NCI-H226 (cell line): ENCODE measurements at regions not wholly inside any gene's neighbourhood (a gene's known extent, or its start where the extent isn't known, plus 50 kb on each side); places are given as distances from the start of the nearest gene placed in this dataset.
"Not testable (repeated sequence)": the region's sequence is repeated elsewhere in the genome, so short reads cannot be mapped to it uniquely, and the experiment has no call there.

Source experiments
- DNase-seq: peaks from one replicate; pipeline ENCODE4 v3.0.0-alpha.2; 2015

DNA sequence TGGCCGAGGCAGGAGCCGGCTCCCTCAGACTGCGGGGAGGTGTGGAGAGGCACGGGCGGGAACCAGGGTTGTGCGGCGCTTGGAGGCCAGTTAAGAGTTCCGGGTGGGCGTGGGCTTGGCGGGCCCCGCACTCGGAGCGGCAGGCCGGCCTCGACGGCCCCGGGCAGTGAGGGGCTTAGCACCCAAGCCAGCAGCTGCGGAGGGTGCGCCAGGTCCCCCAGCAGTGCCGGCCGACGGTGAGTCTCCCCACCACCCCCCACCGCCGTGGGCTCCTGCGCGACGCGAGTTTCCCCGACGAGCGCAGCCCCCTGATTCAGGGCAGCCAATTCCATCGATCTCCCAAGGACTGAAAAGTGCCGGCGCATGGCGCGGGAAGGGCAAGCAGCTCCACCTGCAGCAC is 605.4 kb upstream of the SLC35B3 start:
- no peak for DNase-seq

- no peak for DNase-seq
These were observed 603.9 kb upstream of the SLC35B3 start for GRCh38 chr6:9039258-9039657.

DNA sequence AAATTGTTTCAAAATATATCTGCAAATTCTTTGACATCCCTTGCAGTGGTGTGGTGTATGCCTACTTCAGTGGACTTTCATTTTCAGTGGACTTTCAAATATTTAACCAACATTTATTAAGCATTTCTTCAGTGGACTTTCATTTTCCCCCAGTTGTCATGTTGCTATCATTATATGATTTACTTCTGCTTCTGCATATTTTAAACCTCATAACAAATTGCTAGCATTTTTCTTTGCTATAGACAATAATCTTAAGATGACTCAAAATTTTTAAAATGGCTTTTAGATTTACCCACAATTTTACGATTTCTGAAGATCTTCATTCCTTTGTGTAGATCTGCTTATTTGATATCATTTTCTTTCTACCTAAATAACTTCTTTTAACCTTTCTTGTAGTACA is 592.7 kb upstream of the SLC35B3 start:
- no peak for DNase-seq

- DNase-seq = no peak
These were observed 590.5 kb upstream of the SLC35B3 start for GRCh38 chr6:9025796-9026394.

DNA sequence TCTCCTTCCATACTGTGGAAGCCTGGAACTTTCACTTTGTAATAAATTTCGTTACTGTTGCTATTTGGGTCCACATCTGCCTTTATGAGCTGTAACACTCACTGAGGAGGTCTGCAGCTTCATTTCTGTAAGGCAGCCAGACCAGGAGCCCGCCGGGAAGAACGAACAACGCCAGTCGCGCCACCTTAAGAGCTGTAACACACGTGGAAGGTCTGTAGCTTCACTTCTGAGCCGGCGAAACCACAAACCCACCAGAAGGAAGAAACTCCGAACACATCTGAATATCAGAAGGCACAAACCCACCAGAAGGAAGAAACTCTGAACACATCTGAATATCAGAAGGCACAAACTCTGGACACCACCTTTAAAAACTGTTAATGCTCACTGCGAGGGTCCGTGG is 589.9 kb upstream of the SLC35B3 start:
- DNase-seq = no peak

- DNase-seq = not testable (repeated sequence)
These were observed 588.9 kb upstream of the SLC35B3 start for GRCh38 chr6:9024246-9024645.

DNA sequence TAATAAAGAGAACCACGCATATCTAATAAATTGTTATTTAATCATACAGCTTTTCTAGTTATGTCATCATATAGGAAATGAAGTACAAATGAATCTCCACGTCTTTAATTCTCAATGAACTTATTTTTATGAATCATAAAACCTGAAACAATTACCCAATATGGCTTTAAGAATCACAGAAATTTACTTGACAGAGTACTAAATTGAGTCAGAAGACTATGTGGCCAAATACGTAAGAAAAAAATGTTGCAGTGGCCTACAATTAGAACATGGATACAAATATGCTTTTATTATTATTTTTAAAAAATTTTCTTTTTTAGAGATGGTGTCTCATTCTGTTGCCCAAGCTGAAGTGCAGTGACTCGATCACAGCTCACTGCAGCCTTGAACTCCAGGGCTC is 584.7 kb upstream of the SLC35B3 start:
- DNase-seq = no peak

DNA sequence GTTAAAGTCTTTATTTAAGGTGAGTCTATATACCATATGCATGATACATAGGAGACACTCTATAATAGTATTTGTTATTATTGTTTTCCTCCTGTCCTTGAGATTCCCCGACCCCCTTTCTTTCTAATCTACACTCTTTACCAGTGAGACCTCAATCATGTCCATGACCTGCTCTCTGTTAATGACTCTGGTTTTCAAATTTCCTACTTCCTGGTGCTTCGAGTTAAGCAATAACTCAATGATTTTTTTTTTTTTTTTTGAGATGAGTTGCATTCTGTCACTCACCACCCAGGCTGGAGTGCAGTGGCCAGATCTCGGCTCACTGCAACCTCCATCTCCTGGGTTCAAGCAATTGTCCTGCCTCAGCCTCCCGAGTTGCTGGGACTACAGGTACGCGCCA is 574.6 kb upstream of the SLC35B3 start:
- no peak for DNase-seq

GRCh38 chr6:9007027-9007426 is 571.7 kb upstream of the SLC35B3 start:
- peak; percentile 89 for DNase-seq

DNA sequence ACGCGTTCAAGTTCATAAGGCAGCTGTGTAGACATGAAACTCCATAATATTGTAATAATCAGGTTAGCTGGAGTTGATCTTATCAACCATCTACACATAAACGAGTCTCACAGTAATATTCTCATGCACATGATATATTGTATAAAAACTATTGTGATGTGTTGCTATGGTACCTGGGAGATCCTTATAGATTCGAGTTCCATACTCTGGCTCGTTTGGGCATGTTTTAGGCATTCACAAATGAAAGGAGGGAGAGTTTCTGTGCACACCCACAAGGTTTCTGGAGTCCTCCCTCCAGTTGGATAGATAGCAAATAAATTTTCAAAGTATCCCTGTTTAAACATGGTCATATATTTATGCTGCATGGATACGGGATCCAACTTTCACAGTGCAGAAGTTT is 567.5 kb upstream of the SLC35B3 start:
- no peak for DNase-seq

DNA sequence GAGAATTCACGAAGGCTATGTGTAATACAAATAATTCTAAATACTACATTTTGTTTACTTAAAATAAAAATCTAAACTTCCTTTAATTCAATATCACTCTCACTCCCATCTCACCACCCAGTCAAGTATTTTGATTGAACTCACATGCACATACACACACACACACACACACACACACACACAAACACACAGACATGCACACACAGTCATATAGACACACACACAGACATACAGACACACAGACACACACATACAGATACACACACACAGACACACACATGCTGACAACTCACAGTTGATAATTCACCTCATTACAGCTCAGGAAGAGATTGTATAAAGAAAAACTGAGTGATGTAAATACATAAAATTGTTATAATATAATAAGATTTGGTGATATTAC is 559.8 kb upstream of the SLC35B3 start:
- no peak for DNase-seq

GRCh38 chr6:8993111-8993510 is 557.8 kb upstream of the SLC35B3 start:
- DNase-seq = no peak

GRCh38 chr6:8991844-8992243 is 556.5 kb upstream of the SLC35B3 start:
- DNase-seq = no peak

GRCh38 chr6:8990075-8990474 is 554.7 kb upstream of the SLC35B3 start:
- DNase-seq = no peak

- DNase-seq = peak; percentile 59
These were observed 547.9 kb upstream of the SLC35B3 start for GRCh38 chr6:8983202-8983688.

- DNase-seq = no peak
These were observed 547.3 kb upstream of the SLC35B3 start for GRCh38 chr6:8982668-8983067.

- no peak for DNase-seq
These were observed 538.0 kb upstream of the SLC35B3 start for GRCh38 chr6:8973395-8973794.

- no peak for DNase-seq
These were observed 534.4 kb upstream of the SLC35B3 start for GRCh38 chr6:8969747-8970146.

GRCh38 chr6:8958894-8959511 is 523.7 kb upstream of the SLC35B3 start:
- DNase-seq = peak; percentile 43

- no peak for DNase-seq
These were observed 518.0 kb upstream of the SLC35B3 start for GRCh38 chr6:8953310-8953709.

- DNase-seq = no peak
These were observed 513.4 kb upstream of the SLC35B3 start for GRCh38 chr6:8948733-8949132.

GRCh38 chr6:8947900-8948299 is 512.6 kb upstream of the SLC35B3 start:
- DNase-seq = no peak

DNA sequence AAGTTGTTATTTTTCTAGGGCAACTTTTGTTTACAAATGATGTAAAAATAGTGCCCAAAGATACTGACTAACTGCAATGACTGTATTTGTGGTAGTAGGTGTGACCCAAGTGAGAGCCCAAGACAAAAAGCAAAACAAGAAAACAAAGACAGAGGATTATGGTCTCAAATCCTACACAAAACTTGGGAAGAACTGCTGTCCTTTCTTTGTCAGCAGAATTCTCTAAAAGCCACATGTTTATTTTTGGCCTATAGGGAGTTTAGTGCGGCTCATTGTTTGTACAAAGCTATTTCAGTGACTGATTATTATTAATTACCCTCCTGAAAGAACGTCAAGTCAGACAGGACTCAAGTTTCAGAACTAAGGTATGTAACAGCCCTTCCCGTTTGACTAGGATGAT is 509.2 kb upstream of the SLC35B3 start:
- no peak for DNase-seq

DNA sequence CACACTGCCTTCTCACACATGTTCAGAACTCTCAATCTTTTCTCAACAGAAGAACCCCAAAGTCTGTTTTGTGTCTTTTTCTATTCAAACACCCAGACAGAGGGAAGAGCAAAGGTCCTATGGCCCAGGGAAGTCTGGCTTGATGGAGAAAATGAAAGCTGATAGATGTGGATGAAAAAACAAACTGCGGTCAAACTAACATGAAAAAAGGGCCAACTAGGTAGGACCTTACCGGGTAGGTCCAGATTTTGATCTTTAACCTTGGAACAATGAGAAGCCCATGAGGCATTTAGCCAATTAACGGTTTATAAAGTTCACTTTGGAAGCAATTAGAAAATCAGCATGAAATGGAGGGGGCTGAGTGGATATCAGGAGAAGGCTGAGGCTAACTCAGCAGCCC is 507.7 kb upstream of the SLC35B3 start:
- no peak for DNase-seq

DNA sequence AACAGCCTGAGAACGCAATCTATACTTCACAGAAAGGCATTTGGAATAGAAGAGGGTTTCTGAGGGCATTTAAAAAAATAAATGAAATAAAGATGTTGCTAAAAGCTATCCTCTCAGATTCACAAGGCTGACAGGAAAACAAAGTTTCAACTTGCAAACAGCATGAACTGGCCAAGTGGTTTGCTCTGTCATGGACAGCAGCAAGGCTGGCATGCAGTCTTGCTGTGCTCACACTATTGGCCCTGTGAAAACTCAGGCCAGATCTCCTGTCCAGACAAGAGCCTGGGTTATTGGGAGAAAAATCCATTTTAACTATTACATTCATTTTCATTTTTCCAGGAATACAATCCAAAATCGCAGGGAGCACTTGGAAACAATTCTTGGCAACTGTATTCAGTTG is 506.2 kb upstream of the SLC35B3 start:
- no peak for DNase-seq
